Hepatocyte (in vitro differentiated cells): ENCODE measurements at regions not wholly inside any gene's neighbourhood (a gene's known extent, or its start where the extent isn't known, plus 50 kb on each side); places are given as distances from the start of the nearest gene placed in this dataset.

ENCODE experiments used
- DNase-seq: peaks from one replicate; pipeline ENCODE4 v3.0.0-alpha.2; 2016; ENCODE audit warnings: low spot score
- H2AFZ ChIP-seq: fragments of 200-600 bp; sonication (generic); 2 replicates; pipeline ENCODE4 v1.6.0; 2016; ENCODE audit warnings: antibody characterized with exemption, mild to moderate bottlenecking
- H3K27ac ChIP-seq: fragments of 200-600 bp; sonication (generic); 2 replicates; pipeline ENCODE4 v1.5.1; 2016; ENCODE audit warnings: mild to moderate bottlenecking
- H3K27me3 ChIP-seq: fragments of 200-600 bp; sonication (generic); 2 replicates; pipeline ENCODE4 v1.6.1; 2016
- H3K36me3 ChIP-seq: fragments of 200-600 bp; sonication (generic); replicated peaks from 2 replicates; pipeline ENCODE4 v1.5.1; 2016; ENCODE audit warnings: low read depth; ENCODE audit not compliant: insufficient read depth
- H3K4me1 ChIP-seq: fragments of 200-600 bp; sonication (generic); 2 replicates; pipeline ENCODE4 v1.5.1; 2016; ENCODE audit warnings: mild to moderate bottlenecking, moderate library complexity; ENCODE audit not compliant: insufficient read depth
- H3K4me2 ChIP-seq: fragments of 200-600 bp; sonication (generic); 2 replicates; pipeline ENCODE4 v1.6.0; 2016
- H3K4me3 ChIP-seq: fragments of 200-600 bp; sonication (generic); 2 replicates; pipeline ENCODE4 v1.5.1; 2016; ENCODE audit warnings: mild to moderate bottlenecking
- H3K79me2 ChIP-seq: fragments of 200-600 bp; sonication (generic); 2 replicates; pipeline ENCODE4 v1.6.0; 2017; ENCODE audit warnings: mild to moderate bottlenecking
- H3K9me2 ChIP-seq: fragments of 200-600 bp; sonication (generic); replicated peaks from 2 replicates; pipeline ENCODE4 v1.6.0; 2017; ENCODE audit warnings: mild to moderate bottlenecking; ENCODE audit not compliant: insufficient read depth
- H3K9me3 ChIP-seq: fragments of 200-600 bp; sonication (generic); 2 replicates; pipeline ENCODE4 v1.5.1; 2016; ENCODE audit warnings: low read depth, mild to moderate bottlenecking
- H4K20me1 ChIP-seq: fragments of 200-600 bp; sonication (generic); 2 replicates; pipeline ENCODE4 v1.6.0; 2016; ENCODE audit warnings: mild to moderate bottlenecking; ENCODE audit not compliant: insufficient read depth, poor library complexity, severe bottlenecking
- EZH2 ChIP-seq: fragments of 200-600 bp; sonication (generic); IDR thresholded peaks from 2 replicates; pipeline ENCODE4 v1.6.1; 2016; ENCODE audit warnings: antibody characterized with exemption, mild to moderate bottlenecking, borderline replicate concordance
- EZH2phosphoT487 ChIP-seq: fragments of 200-600 bp; sonication (generic); IDR thresholded peaks from one replicate; pipeline ENCODE4 v1.6.1; 2018; ENCODE audit warnings: antibody characterized with exemption, mild to moderate bottlenecking, low read depth, moderate library complexity; ENCODE audit not compliant: unreplicated experiment, severe bottlenecking
- WGBS: methylation state at CpG from one replicate; pipeline ENCODE4 v1.1.6; 2016; ENCODE audit warnings: low lambda C conversion rate; ENCODE audit errors: missing lambda C conversion rate; 5-methylcytosine and 5-hydroxymethylcytosine counted together
- TF ChIP-seq, protein P1 (sequence below): fragments of 200-600 bp; sonication (generic); IDR thresholded peaks from 2 replicates; pipeline ENCODE4 v1.5.1; 2016; ENCODE audit warnings: antibody characterized with exemption, mild to moderate bottlenecking; ENCODE audit not compliant: poor library complexity

DNA sequence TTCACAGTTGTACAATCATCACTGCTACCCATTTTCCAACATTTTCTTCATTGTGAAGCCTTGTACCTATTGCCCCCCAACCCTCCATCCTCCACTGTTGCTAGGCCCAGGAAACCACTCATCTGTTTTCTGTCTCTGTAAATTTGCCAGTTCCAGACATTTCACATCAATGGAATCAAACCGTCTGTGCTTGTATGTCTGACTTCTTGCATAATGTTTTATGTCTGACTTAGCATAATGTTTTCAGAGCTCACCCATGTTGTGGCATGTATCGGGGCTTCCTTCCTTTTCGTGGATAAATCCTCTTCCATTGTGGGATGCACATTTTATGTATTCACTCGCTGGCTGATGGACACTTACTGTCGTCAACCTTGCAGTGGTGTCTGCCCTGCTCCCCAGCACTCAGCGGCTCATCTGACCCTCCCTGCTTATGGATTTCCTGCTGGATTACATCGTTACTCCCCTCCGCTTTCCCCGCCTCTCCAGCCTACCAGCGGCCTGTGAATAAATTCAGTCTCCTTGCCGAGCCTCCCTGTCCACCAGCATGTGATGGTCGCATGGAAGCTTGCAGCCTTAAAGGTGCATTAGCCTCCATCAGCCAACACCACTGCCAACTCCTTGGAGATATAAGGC, 727.6 kb upstream of the TMEM132C start:
- H3K4me1 ChIP-seq, result peaks cover 14% of the 10 kb centered on the region

DNA sequence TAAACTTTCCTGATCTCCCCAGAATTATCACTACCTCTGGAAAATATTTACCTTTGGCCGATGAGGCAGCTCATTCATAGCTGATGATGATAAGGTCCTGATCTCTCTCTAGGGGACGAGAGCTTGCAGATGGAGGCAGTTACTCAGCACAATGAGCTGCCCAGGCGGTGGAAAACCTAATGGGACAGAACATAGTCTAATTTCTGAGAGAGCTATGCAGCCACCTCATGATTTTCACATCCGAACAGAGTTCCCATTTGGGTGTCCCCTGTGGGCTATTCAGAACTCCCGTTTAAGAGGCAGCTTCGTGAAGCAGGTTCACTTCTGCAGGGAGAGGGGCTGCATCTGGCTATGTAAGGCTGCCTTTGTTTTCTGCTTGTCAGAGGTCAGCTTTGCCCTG, 724.6 kb upstream of the TMEM132C start:
- Histone ChIP-seq H3K4me2 (peak overlapping the region; percentile 61), H3K36me3 (no peaks in the 10 kb centered on the region), H3K27me3 (no peaks in the 10 kb centered on the region), H3K27ac (peak overlapping the region; percentile 56), H3K79me2 (no peaks in the 10 kb centered on the region), H3K9me2 (no peaks in the 10 kb centered on the region), H3K4me3 (no peak overlapping the region), H4K20me1 (no peaks in the 10 kb centered on the region), H2AFZ (no peak overlapping the region), H3K4me1 (peaks cover 14% of the 10 kb centered on the region), H3K9me3 (no peaks in the 10 kb centered on the region)
- no peak for TF ChIP-seq EZH2phosphoT487
- TF ChIP-seq, protein P1, sequence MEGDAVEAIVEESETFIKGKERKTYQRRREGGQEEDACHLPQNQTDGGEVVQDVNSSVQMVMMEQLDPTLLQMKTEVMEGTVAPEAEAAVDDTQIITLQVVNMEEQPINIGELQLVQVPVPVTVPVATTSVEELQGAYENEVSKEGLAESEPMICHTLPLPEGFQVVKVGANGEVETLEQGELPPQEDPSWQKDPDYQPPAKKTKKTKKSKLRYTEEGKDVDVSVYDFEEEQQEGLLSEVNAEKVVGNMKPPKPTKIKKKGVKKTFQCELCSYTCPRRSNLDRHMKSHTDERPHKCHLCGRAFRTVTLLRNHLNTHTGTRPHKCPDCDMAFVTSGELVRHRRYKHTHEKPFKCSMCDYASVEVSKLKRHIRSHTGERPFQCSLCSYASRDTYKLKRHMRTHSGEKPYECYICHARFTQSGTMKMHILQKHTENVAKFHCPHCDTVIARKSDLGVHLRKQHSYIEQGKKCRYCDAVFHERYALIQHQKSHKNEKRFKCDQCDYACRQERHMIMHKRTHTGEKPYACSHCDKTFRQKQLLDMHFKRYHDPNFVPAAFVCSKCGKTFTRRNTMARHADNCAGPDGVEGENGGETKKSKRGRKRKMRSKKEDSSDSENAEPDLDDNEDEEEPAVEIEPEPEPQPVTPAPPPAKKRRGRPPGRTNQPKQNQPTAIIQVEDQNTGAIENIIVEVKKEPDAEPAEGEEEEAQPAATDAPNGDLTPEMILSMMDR, result no peak
- TF ChIP-seq EZH2, result no peak
- DNase-seq, result peak; percentile 29
- WGBS, result 51% methylated on average over 6 of the region's 6 CpGs

More for the DNA sequence above, 727.6 kb upstream of the TMEM132C start:
- no peak overlapping the region for H3K27ac ChIP-seq
- DNase-seq, result no peak
- H3K4me2 ChIP-seq, result no peak overlapping the region
- H3K4me3 ChIP-seq, result no peak overlapping the region
- H3K9me2 ChIP-seq, result no peaks in the 10 kb centered on the region
- no peaks in the 10 kb centered on the region for H4K20me1 ChIP-seq
- no peak overlapping the region for H2AFZ ChIP-seq
- H3K9me3 ChIP-seq, result no peaks in the 10 kb centered on the region
- 77% methylated on average over 12 of the region's 12 CpGs for WGBS
- TF ChIP-seq, protein P1, result no peak
- TF ChIP-seq EZH2 (no peak), EZH2phosphoT487 (no peak)
- H3K27me3 ChIP-seq, result no peaks in the 10 kb centered on the region
- no peaks in the 10 kb centered on the region for H3K36me3 ChIP-seq
- H3K79me2 ChIP-seq, result no peaks in the 10 kb centered on the region

DNA sequence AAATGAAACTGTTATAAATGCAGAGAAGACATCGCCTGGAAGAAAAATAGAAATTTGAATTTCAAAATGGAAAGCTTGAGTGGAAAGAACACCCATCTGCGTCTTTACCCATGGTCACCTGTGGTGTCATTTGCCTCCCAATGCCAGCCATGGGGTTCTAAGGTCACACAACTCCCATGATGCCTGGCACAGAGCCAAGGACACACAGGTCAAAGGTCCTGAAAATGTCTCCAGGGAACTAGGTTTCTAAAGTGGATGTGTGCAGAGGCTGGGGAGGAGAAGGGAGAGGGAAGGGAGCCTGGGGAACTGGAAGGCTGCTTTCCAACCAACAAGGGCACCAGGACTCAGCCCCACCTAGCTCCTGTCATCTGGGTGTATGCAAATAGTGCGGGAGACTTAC, 724.0 kb upstream of the TMEM132C start:
- no peak for TF ChIP-seq EZH2phosphoT487
- TF ChIP-seq, protein P1, result no peak
- TF ChIP-seq EZH2, result no peak
- Histone ChIP-seq H3K4me3 (no peak overlapping the region), H3K27me3 (no peaks in the 10 kb centered on the region), H3K79me2 (no peaks in the 10 kb centered on the region), H3K9me3 (no peaks in the 10 kb centered on the region), H4K20me1 (no peaks in the 10 kb centered on the region), H2AFZ (no peak overlapping the region), H3K27ac (peak overlapping the region; percentile 56), H3K9me2 (no peaks in the 10 kb centered on the region), H3K4me2 (peak overlapping the region; percentile 61), H3K4me1 (peaks cover 14% of the 10 kb centered on the region), H3K36me3 (no peaks in the 10 kb centered on the region)
- WGBS, result 88% methylated on average over 3 of the region's 3 CpGs
- peak; percentile 44 for DNase-seq
